ENCODE measurements at regions not wholly inside any gene's neighbourhood (a gene's known extent, or its start where the extent isn't known, plus 50 kb on each side); places are given as distances from the start of the nearest gene placed in this dataset.
A peak's percentile ranks its signal among the peaks of the same experiment; 100 is the strongest.

DNA sequence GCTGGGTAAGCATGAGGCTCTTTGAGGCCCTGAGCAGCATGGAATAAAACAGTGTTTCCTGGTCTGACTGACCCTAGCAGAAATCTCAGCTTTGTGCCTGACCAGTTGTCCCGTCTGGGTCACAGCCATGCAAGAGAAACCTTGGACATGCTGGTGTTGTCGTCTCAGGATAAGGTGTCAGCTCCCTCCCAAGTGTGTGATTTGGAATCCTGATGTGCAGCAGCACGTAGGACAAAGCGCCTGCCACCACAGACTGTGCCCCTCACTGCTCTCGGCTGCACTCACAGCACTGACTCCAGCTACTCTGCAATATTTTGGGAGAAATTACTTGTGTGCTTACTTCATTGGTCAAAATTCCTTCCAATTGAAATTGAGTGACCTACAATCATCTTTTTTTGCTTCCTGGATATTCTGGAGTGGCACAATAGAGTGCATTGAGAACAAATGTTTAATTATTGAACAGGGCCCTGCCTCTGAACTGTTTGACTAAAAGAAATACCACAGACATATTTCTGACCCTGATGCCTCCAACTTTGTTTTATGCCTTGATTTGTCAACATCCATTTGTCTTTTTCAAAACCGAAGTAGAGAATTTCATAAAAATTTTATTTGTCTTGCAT is 352.4 kb downstream of the SOCS6 start:
- no peak overlapping the region for H3K4me3 ChIP-seq (ENCODE audit: control insufficient read depth, low read depth, low read length)
- no peak for TF ChIP-seq CTCF (conservative IDR thresholded peaks at IDR 0.05; ENCODE audit: control insufficient read depth, insufficient read depth, low read depth, low read length)
- no peak for DNase-seq (ENCODE audit: low read depth)

DNA sequence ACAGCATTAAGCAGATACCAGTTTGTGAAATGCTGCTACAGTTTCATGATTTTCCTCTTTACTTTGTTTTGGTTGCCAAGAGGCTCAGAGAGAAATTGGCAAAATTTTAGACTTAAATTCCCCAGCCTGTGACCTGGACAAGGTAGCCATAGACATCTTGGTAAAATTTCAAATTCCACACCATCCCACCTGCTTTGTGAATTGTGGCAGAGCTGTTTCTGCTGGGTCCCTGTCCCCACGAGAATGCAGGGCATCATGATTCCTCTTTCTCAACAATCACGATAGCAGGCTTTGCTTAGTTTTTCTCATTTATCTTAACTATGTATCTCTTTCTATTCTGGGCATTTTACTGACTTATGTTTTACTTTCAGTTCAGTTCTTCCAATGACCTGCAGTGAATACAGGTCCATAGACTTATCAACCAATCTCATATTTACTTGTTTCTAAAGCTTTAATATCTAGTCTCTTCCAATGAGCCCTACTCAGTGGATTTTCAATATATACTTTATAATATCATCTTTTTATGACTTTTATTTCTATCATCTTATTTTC is 351.6 kb downstream of the SOCS6 start:
- no peak for TF ChIP-seq CTCF (conservative IDR thresholded peaks at IDR 0.05; ENCODE audit: control insufficient read depth, insufficient read depth, low read depth, low read length)
- no peak for DNase-seq (ENCODE audit: low read depth)
- H3K4me3 ChIP-seq (ENCODE audit: control insufficient read depth, low read depth, low read length), result no peak overlapping the region

DNA sequence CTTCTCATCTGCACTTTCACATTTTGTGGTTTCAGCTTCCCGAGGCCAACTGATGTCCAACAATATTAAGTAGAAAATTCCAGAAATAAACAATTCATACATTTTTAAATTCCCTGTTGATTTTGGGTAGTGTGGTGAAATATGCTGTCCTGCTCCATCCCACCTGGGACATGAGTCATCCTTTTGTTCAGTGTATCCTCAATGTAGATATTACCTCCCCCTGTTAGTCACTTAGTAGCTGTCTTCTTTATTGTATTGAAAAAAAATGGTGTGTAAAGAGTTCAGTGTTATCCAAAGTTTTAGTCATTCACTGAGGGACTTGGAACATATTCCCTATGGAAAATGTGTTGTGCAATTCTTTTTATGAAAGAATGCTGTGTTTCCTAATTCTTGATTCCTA is 348.1 kb downstream of the SOCS6 start:
- DNase-seq (ENCODE audit: low read depth), result peak; percentile 95
- no peak for TF ChIP-seq CTCF (conservative IDR thresholded peaks at IDR 0.05; ENCODE audit: control insufficient read depth, insufficient read depth, low read depth, low read length)
- H3K4me3 ChIP-seq (ENCODE audit: control insufficient read depth, low read depth, low read length), result no peak overlapping the region

DNA sequence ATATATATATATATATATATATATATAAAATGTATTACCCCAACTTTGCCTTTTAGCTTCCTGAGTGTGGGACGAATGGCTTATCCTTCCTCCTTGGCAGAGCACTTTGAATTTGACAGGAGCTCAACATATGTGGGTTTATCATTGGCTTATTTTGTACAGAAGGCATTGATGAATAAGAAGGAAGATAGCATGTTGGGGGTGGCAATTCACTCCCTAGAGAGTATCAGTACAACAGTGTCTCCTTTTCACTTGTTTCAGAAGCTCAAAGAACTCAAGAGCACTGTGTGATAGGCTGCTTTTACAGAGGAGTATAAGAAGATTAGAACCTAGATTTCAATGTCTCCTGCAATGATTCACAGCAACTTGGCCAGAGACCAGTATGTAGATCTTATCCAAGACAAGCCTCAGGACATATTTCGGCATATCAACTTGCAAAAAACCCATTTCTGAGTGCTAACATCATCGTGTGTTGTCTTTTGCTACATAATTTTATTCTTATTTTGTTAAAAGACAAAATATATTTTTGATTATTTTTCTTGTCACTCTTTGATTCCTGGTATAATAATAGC is 345.8 kb downstream of the SOCS6 start:
- no peak for TF ChIP-seq CTCF (conservative IDR thresholded peaks at IDR 0.05; ENCODE audit: control insufficient read depth, insufficient read depth, low read depth, low read length)
- peak; percentile 48 for DNase-seq (ENCODE audit: low read depth)
- no peak overlapping the region for H3K4me3 ChIP-seq (ENCODE audit: control insufficient read depth, low read depth, low read length)

GRCh38 chr18:70627182-70627802 is 338.4 kb downstream of the SOCS6 start:
- no peak for TF ChIP-seq CTCF (conservative IDR thresholded peaks at IDR 0.05; ENCODE audit: control insufficient read depth, insufficient read depth, low read depth, low read length)
- DNase-seq (ENCODE audit: low read depth), result no peak
- no peak overlapping the region for H3K4me3 ChIP-seq (ENCODE audit: control insufficient read depth, low read depth, low read length)

DNA sequence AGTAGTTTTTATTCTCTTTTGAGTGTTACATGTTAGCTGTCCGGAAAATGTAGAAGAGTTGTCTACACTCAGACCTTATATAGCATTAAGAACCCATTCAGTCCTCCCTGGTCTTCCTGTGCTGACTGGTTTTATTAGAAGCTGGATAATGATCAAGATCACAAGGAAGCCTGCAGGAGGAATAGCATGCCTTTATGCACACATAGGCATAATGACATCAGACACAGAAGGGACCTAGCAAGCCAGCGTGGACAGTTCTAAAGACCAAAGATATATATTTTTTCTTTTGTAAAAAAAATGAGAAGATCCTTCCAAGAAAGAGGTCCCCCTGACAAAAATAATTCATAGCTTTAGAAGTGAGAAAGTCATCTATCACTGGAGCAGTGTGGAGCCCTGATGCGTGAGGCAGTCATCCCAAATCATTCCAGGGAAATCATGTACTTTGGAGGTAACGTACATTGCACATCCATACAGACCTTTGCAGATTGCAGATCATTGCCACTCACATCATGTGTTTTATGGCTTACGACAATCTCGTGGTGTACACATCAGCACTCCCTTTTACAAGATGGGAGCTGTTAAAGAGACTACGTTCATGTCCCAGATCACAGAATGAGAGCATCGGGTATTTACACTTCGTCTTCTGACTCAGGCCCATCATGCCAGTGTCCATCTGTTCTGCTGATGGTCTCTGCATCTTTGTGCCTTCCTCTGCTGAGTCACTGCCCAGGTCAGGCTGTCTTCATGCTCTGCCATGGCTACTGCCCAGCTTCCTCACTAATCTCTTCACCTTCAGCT is 334.0 kb downstream of the SOCS6 start:
- H3K4me3 ChIP-seq (ENCODE audit: control insufficient read depth, low read depth, low read length), result no peak overlapping the region
- no peak for TF ChIP-seq CTCF (conservative IDR thresholded peaks at IDR 0.05; ENCODE audit: control insufficient read depth, insufficient read depth, low read depth, low read length)
- DNase-seq (ENCODE audit: low read depth), result peak; percentile 6
